GM18519 (cell line): ENCODE measurements at regions not wholly inside any gene's neighbourhood (a gene's known extent, or its start where the extent isn't known, plus 50 kb on each side); places are given as distances from the start of the nearest gene placed in this dataset.
"Not testable (repeated sequence)": the region's sequence is repeated elsewhere in the genome, so short reads cannot be mapped to it uniquely, and the experiment has no call there.

Experiments used
- ATAC-seq: cut with Tn5 transposase; IDR thresholded peaks from one replicate; pipeline ENCODE4 v1.9.1; 2021; ENCODE audit warnings: mild to moderate bottlenecking, moderate library complexity; ENCODE audit not compliant: unreplicated experiment, low FRiP score

DNA sequence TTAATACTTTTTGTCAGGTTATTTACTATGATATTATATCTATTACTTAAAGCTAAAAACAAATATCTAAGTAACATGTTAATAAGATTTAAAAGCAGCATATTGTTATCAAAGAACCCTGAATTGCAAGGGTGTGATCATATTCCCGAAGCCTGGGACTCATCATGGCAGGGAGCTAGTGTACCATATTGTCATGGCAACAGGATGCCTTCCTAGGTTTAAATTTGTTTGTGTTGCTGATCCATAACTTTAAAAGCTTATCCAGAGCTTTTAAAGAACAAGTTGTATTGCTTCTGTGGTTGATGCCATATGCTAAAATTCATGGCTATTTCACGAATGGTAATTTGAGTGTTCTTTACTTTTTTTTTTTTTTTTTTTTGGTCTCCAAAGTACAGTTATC lies 500.5 kb downstream of the NAV3 start:
- no peak for ATAC-seq

- ATAC-seq = no peak
Observed at GRCh38 chr12:78331753-78332152, 501.1 kb downstream of the NAV3 start.

- no peak for ATAC-seq
Observed at GRCh38 chr12:78338054-78338785, 507.5 kb downstream of the NAV3 start.

DNA sequence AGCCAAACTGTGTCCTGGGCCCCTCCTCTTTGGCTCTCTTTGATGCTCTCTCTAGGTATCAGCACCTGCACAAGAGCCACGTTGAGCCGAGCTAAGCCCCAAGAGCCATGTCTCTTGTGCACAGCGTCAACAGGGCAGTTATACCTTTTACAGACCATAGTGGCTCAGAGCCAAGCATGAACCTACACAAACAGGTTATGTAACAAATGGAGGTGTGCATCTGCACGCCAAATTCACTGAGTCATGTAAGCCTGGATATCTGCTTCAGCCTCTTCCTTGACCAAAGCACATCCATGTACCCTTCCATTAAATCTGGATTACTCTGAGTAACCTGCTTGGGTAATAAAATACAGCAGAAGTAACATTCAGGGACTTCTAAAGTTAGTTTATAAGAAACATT lies 509.7 kb downstream of the NAV3 start:
- ATAC-seq = no peak

DNA sequence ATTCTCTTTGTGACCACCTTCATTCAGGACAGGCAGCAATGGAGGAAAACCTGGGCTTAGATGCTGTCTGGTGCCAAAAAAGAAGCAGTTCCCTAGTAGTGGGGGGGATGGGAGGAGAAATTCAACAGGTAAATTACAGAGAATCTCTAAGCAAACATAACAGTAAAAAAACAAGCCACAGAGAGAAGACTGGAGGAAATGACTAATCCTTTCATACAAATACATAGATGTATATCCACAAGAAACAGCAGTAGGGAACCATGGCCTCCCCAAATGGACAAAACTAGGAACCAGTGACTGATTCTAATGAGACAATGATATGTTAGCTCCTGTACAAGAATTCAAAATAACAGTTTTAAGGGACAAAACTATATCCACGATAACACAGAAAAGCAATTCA lies 513.0 kb downstream of the NAV3 start:
- no peak for ATAC-seq

GRCh38 chr12:78359520-78359919 lies 505.1 kb upstream of the SYT1 start:
- no peak for ATAC-seq

DNA sequence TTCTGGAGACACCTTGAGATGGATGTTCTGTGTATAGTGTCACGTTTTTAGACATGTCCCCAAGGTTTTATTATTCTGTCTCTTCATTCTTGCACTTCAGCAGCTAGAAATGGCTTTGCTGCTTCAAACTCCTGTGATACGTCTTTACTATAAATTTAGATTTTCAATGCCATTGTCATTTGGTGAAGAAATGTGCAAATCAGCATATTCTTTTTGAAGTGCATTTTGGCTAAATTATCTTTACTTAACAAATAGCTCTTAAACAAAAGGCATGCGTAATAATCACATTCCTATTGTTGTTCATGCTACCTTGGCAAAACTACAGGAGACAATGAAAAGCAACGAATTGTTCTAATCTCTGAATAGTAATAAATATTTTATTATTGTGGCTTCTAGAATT lies 502.9 kb upstream of the SYT1 start:
- ATAC-seq = no peak

GRCh38 chr12:78371284-78371683 lies 493.3 kb upstream of the SYT1 start:
- ATAC-seq = no peak

GRCh38 chr12:78375461-78375860 lies 489.1 kb upstream of the SYT1 start:
- no peak for ATAC-seq

DNA sequence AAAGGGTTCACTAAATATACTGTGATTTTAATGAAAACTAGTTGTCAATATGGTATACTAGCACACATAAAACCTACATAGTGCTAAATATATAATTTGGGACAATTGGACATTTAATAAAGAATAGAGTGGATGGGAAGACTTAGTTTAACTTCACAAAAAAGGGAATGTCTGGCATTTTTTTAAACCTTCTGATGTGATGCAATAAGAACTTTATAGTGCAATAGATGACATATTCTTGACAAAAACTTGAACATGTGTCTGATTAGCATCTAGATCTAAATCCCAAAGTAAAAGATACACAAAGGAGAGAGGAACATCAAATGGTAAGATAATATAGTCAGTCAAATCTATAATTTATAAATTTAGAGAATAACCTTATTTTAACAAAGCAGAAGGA lies 488.3 kb upstream of the SYT1 start:
- ATAC-seq = no peak

- ATAC-seq = not testable (repeated sequence)
Observed at GRCh38 chr12:78379065-78379464, 485.5 kb upstream of the SYT1 start.

DNA sequence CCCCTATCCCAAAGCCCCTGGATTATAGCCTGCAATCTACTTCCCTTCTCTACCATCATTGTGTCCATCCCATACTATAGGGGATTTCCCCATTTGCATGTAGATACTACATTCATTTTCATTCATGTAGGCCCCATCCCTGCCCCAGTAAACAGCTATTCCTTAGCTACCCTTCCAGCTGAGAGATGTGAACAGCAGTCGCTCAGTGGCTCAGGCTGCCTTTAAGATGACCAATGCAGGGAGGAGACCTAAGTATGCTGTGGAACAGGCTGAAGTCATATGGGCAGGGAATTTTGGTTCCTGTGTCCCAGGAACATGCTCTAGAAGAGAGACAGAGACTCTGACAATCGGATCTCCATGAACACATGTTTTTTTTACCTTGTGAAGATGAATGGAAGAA lies 481.2 kb upstream of the SYT1 start:
- ATAC-seq = no peak

DNA sequence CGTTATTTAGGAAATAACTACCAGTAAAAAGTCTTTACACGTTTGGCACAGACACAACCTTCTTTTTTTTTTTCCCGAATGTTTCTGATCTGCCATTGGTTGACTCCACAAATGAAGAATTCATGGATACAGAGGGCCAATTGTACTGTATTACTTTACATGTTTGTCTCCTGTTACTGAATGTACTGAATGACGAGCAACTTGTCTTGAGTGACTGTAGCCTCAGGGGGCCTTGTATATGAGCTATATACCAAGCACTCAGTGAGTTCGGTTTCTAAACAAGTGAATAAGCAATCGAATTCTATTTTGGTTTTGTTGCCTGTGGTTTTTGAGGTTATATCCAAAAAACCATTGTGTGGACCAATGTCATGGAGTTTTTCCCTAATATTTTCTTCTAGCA lies 480.0 kb upstream of the SYT1 start:
- no peak for ATAC-seq

DNA sequence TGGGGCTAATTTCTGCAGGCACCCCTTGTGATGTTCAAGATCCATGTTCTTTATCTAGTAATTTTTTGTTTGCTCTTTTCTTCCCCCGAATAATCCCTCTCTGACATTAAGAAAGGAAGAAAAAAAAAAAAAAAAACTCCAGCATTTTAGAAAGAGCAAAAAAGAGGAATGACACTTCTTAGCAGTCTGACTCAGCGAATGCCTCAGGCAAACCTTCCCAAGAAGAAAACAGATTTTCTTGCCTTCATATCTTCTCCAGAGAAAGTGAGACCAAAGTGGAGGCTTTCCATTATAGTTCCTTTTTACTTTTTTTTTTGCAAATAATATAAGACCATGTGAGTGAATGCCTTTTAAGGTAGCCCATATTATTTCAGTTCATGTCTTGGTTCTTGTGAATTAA lies 479.0 kb upstream of the SYT1 start:
- no peak for ATAC-seq

DNA sequence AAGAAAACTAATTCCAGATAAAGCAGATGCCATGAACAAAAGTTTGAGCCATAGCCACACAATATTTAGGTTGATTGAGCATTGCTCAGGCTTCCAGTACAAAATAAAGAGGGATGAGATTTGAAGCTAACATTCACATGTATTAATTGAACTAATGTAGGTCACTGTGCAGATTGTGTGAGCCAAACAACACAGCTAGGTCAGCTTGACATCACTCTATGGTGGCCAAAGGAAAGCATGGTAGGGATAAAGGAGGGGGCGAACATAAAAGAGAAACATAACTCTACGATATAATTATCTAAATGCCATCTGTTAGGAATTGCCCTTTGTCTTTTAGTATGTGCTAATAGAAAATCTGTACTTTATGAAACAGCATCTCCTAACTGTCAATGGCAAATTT lies 477.7 kb upstream of the SYT1 start:
- ATAC-seq = no peak

DNA sequence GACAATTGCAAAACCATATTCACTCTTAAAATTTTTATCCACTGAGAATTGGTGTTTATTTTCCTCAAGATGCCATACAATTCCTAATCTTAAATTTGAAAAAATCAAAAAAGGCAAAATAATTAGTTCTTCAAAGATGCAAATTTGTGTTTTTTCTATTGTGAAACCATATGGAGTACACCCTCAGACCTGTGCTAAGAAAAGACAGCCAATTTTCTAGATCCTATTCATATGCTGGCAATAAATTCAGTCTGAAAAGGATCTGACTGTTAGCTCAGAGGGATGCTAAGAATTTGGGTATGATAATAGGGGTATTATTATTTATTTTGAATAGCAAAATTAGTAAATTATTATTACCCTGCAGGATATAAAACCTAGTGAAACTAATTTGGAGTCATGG lies 476.9 kb upstream of the SYT1 start:
- no peak for ATAC-seq

DNA sequence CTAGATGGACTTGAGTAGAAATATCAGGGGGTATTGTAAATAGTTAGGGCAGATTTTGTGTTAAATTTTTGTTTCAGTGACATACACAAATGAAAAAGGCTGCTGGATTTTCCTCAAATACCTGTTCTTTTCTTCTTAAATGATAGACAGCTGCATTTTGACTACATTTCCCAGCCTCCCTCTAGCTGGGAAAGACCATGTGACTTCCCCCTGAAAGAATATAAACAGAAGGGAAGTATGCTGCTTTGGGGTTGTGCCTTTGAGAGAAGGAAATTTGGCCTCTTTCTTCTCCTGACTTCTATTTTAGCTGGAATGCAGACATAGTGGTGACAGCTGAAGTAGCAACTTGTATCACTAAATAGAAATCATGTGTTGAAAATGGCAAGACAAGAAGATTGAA lies 476.1 kb upstream of the SYT1 start:
- no peak for ATAC-seq

DNA sequence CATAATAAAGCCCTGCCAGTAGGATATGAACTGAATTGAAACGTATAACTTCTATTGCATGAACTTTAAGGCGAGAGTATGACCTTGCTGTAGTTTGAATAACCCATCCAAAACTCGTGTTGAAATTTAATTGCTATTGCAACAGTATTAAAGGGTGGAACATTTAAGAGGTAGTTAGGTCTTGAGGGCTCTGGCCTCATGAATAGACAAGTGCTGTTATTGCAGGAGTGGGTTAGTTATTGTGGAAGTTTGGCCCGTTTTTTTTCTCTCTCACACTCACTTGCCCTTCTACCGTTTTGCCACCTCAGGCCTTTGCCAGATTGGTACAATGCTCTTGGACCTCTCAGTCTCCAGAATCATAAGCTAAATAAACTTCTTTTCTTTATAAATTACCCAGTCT lies 473.7 kb upstream of the SYT1 start:
- ATAC-seq = no peak

- no peak for ATAC-seq
Observed at GRCh38 chr12:78392918-78393317, 471.7 kb upstream of the SYT1 start.

GRCh38 chr12:78395961-78396360 lies 468.6 kb upstream of the SYT1 start:
- ATAC-seq = no peak

DNA sequence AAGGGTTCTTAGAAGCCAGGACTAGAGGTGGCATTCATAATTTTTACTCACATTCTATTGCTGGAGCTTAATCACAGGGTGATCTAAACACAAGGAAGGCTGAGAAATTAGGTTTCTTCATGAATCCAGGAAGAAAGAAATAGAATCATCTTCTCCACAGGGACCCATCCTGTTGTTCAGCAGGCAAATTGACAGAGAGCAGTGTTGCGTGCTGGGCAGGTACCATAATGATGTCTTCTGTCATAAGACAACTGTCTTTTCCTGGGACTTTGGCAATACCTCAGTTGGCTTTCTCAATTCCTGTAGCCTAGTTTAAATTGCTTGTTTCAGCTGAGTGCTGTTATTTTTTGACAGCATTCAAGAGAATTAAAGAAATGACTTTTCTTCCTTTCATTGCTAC lies 468.0 kb upstream of the SYT1 start:
- ATAC-seq = no peak

- ATAC-seq = no peak
Observed at GRCh38 chr12:78398750-78399149, 465.8 kb upstream of the SYT1 start.
